HUES64 (cell line): ENCODE measurements at regions not wholly inside any gene's neighbourhood (a gene's known extent, or its start where the extent isn't known, plus 50 kb on each side); places are given as distances from the start of the nearest gene placed in this dataset.

ENCODE experiments used
- H3K27ac ChIP-seq: 2 replicates; pipeline ENCODE4 v1.7.0; 2013; ENCODE audit warnings: low read depth, low read length, inconsistent platforms
- H3K27me3 ChIP-seq: 2 replicates; pipeline ENCODE4 v1.6.1; 2013; ENCODE audit warnings: mild to moderate bottlenecking, low read length; ENCODE audit not compliant: insufficient read depth
- H3K36me3 ChIP-seq: 2 replicates; pipeline ENCODE4 v1.6.1; 2013; ENCODE audit warnings: mild to moderate bottlenecking, low read length; ENCODE audit not compliant: insufficient read depth
- H3K4me1 ChIP-seq: 2 replicates; pipeline ENCODE4 v1.6.1; 2013; ENCODE audit warnings: mild to moderate bottlenecking, low read length, moderate library complexity; ENCODE audit not compliant: insufficient read depth
- H3K4me3 ChIP-seq: 2 replicates; pipeline ENCODE4 v1.5.1; 2013; ENCODE audit warnings: mild to moderate bottlenecking, low read length, moderate library complexity
- H3K9ac ChIP-seq: 2 replicates; pipeline ENCODE4 v1.6.1; 2013; ENCODE audit warnings: mild to moderate bottlenecking, low read depth, low read length
- H3K9me3 ChIP-seq: 2 replicates; pipeline ENCODE4 v1.6.1; 2013; ENCODE audit warnings: low read depth, low read length; ENCODE audit not compliant: insufficient read depth
- WGBS: fragments of 150-250, 120-280 bp; methylation state at CpG from one replicate; pipeline ENCODE4 v1.1.7; 2013; ENCODE audit warnings: missing lambda C conversion rate; 5-methylcytosine and 5-hydroxymethylcytosine counted together

GRCh38 chr16:72278301-72278700 is 106.3 kb upstream of the PMFBP1 start:
- Histone ChIP-seq H3K4me1 (no peaks in the 10 kb centered on the region), H3K36me3 (no peaks in the 10 kb centered on the region), H3K9ac (no peak overlapping the region), H3K4me3 (no peak overlapping the region), H3K27me3 (no peaks in the 10 kb centered on the region), H3K27ac (no peak overlapping the region), H3K9me3 (no peaks in the 10 kb centered on the region)
- WGBS, result 97% methylated on average over 3 of the region's 3 CpGs

GRCh38 chr16:72277749-72278148 is 105.8 kb upstream of the PMFBP1 start:
- no peaks in the 10 kb centered on the region for H3K36me3 ChIP-seq
- H3K27ac ChIP-seq, result no peak overlapping the region
- WGBS, result 89% methylated on average over 2 of the region's 2 CpGs
- no peak overlapping the region for H3K4me3 ChIP-seq
- no peaks in the 10 kb centered on the region for H3K4me1 ChIP-seq
- H3K9me3 ChIP-seq, result no peaks in the 10 kb centered on the region
- H3K9ac ChIP-seq, result no peak overlapping the region
- no peaks in the 10 kb centered on the region for H3K27me3 ChIP-seq

GRCh38 chr16:72271699-72272240 is 99.8 kb upstream of the PMFBP1 start:
- no peak overlapping the region for H3K27ac ChIP-seq
- WGBS, result 94% methylated on average over 3 of the region's 3 CpGs
- no peak overlapping the region for H3K4me3 ChIP-seq
- H3K27me3 ChIP-seq, result no peaks in the 10 kb centered on the region
- H3K36me3 ChIP-seq, result no peaks in the 10 kb centered on the region
- no peaks in the 10 kb centered on the region for H3K4me1 ChIP-seq
- no peak overlapping the region for H3K9ac ChIP-seq
- no peaks in the 10 kb centered on the region for H3K9me3 ChIP-seq

GRCh38 chr16:72270531-72270930 is 98.6 kb upstream of the PMFBP1 start:
- Histone ChIP-seq H3K9ac (no peak overlapping the region), H3K36me3 (no peaks in the 10 kb centered on the region), H3K4me1 (no peaks in the 10 kb centered on the region), H3K9me3 (no peaks in the 10 kb centered on the region), H3K4me3 (no peak overlapping the region), H3K27me3 (no peaks in the 10 kb centered on the region), H3K27ac (no peak overlapping the region)
- WGBS, result 94% methylated on average over 1 of the region's 1 CpG

GRCh38 chr16:72266836-72267235 is 94.9 kb upstream of the PMFBP1 start:
- WGBS, result 92% methylated on average over 6 of the region's 6 CpGs
- Histone ChIP-seq H3K9me3 (no peaks in the 10 kb centered on the region), H3K4me3 (no peak overlapping the region), H3K27me3 (no peaks in the 10 kb centered on the region), H3K27ac (no peak overlapping the region), H3K4me1 (no peaks in the 10 kb centered on the region), H3K9ac (no peak overlapping the region), H3K36me3 (no peaks in the 10 kb centered on the region)

- 95% methylated on average over 2 of the region's 2 CpGs for WGBS
- H3K36me3 ChIP-seq, result no peaks in the 10 kb centered on the region
- no peak overlapping the region for H3K27ac ChIP-seq
- H3K4me3 ChIP-seq, result no peak overlapping the region
- no peak overlapping the region for H3K9ac ChIP-seq
- H3K4me1 ChIP-seq, result no peaks in the 10 kb centered on the region
- H3K9me3 ChIP-seq, result no peaks in the 10 kb centered on the region
- no peaks in the 10 kb centered on the region for H3K27me3 ChIP-seq
Measured at GRCh38 chr16:72264771-72265170, 92.8 kb upstream of the PMFBP1 start.

GRCh38 chr16:72262711-72263110 is 90.8 kb upstream of the PMFBP1 start:
- Histone ChIP-seq H3K27me3 (no peaks in the 10 kb centered on the region), H3K36me3 (no peaks in the 10 kb centered on the region), H3K9ac (no peak overlapping the region), H3K4me1 (0 out of 2 replicates have a peak, but pooled peaks cover 1% of the 10 kb centered on the region), H3K9me3 (no peaks in the 10 kb centered on the region), H3K4me3 (no peak overlapping the region), H3K27ac (no peak overlapping the region)
- WGBS, result 100% methylated on average over 1 of the region's 1 CpG

GRCh38 chr16:72261127-72261526 is 89.2 kb upstream of the PMFBP1 start:
- 100% methylated on average over 1 of the region's 1 CpG for WGBS
- no peaks in the 10 kb centered on the region for H3K9me3 ChIP-seq
- H3K4me1 ChIP-seq, result peaks cover 16% of the 10 kb centered on the region
- H3K27ac ChIP-seq, result no peak overlapping the region
- no peak overlapping the region for H3K4me3 ChIP-seq
- no peak overlapping the region for H3K9ac ChIP-seq
- no peaks in the 10 kb centered on the region for H3K27me3 ChIP-seq
- no peaks in the 10 kb centered on the region for H3K36me3 ChIP-seq

- WGBS, result 95% methylated on average over 2 of the region's 2 CpGs
- H3K4me1 ChIP-seq, result peaks cover 20% of the 10 kb centered on the region
- H3K4me3 ChIP-seq, result no peak overlapping the region
- H3K36me3 ChIP-seq, result no peaks in the 10 kb centered on the region
- H3K9me3 ChIP-seq, result no peaks in the 10 kb centered on the region
- H3K27ac ChIP-seq, result peak overlapping the region; percentile 65; the same call in 1 of the 2 replicates
- H3K9ac ChIP-seq, result no peak overlapping the region
- H3K27me3 ChIP-seq, result no peaks in the 10 kb centered on the region
Measured at GRCh38 chr16:72256398-72257066, 84.6 kb upstream of the PMFBP1 start.

GRCh38 chr16:72255786-72256185 is 83.8 kb upstream of the PMFBP1 start:
- Histone ChIP-seq H3K9me3 (no peaks in the 10 kb centered on the region), H3K9ac (no peak overlapping the region), H3K36me3 (no peaks in the 10 kb centered on the region), H3K4me3 (no peak overlapping the region), H3K27me3 (no peaks in the 10 kb centered on the region), H3K27ac (no peak overlapping the region), H3K4me1 (peaks cover 20% of the 10 kb centered on the region)
- WGBS, result 100% methylated on average over 1 of the region's 1 CpG

GRCh38 chr16:72247821-72248253 is 75.9 kb upstream of the PMFBP1 start:
- Histone ChIP-seq H3K36me3 (no peaks in the 10 kb centered on the region), H3K9me3 (no peaks in the 10 kb centered on the region), H3K27me3 (no peaks in the 10 kb centered on the region), H3K4me3 (no peak overlapping the region), H3K9ac (no peak overlapping the region), H3K4me1 (no peaks in the 10 kb centered on the region; the same call in 1 of the 2 replicates), H3K27ac (no peak overlapping the region)
- 96% methylated on average over 5 of the region's 5 CpGs for WGBS
